Anterior cingulate cortex (tissue), 58 donors: ENCODE measurements at regions not wholly inside any gene's neighbourhood (a gene's known extent, or its start where the extent isn't known, plus 50 kb on each side); places are given as distances from the start of the nearest gene placed in this dataset.
A peak's percentile ranks its signal among the peaks of the same experiment; 100 is the strongest.

Experiments used
- DNase-seq, 58 donors: peaks; one replicate each; lab custom pipeline; 2025; lab: John Stamatoyannopoulos, UW

- peak in 12 of 58 donors; percentile 1 to 25 (median 4) for DNase-seq
Measured at GRCh38 chr2:41510108-41510507, 537.7 kb upstream of the PKDCC start.

- no peak for DNase-seq
Measured at GRCh38 chr2:41521211-41521610, 526.6 kb upstream of the PKDCC start.

GRCh38 chr2:41527525-41528323, 520.1 kb upstream of the PKDCC start:
- DNase-seq: no peak

GRCh38 chr2:41535575-41535974, 512.2 kb upstream of the PKDCC start:
- DNase-seq: no peak

- no peak for DNase-seq
Measured at GRCh38 chr2:41540272-41540998, 507.4 kb upstream of the PKDCC start.

- no peak for DNase-seq
Measured at GRCh38 chr2:41543726-41544125, 504.1 kb upstream of the PKDCC start.

- no peak for DNase-seq
Measured at GRCh38 chr2:41544709-41545108, 503.1 kb upstream of the PKDCC start.

- DNase-seq: no peak
Measured at GRCh38 chr2:41546031-41546430, 501.8 kb upstream of the PKDCC start.

GRCh38 chr2:41568648-41569047, 479.2 kb upstream of the PKDCC start:
- no peak for DNase-seq

- DNase-seq: no peak
Measured at GRCh38 chr2:41572154-41572553, 475.7 kb upstream of the PKDCC start.

GRCh38 chr2:41576423-41576822, 471.4 kb upstream of the PKDCC start:
- no peak for DNase-seq

GRCh38 chr2:41579806-41580205, 468.0 kb upstream of the PKDCC start:
- DNase-seq: no peak

- no peak for DNase-seq
Measured at GRCh38 chr2:41580806-41581205, 467.0 kb upstream of the PKDCC start.

- DNase-seq: no peak
Measured at GRCh38 chr2:41595240-41595639, 452.6 kb upstream of the PKDCC start.

GRCh38 chr2:41597680-41598079, 450.1 kb upstream of the PKDCC start:
- DNase-seq: no peak

- no peak for DNase-seq
Measured at GRCh38 chr2:41598161-41598894, 449.5 kb upstream of the PKDCC start.

GRCh38 chr2:41600460-41600859, 447.4 kb upstream of the PKDCC start:
- DNase-seq: no peak

GRCh38 chr2:41602341-41602740, 445.5 kb upstream of the PKDCC start:
- no peak for DNase-seq

- no peak for DNase-seq
Measured at GRCh38 chr2:41605311-41605710, 442.5 kb upstream of the PKDCC start.

- DNase-seq: no peak
Measured at GRCh38 chr2:41605914-41606313, 441.9 kb upstream of the PKDCC start.

GRCh38 chr2:41610501-41611190, 437.2 kb upstream of the PKDCC start:
- peak in 1 of 58 donors; percentile 0 for DNase-seq
